ENCODE measurements at regions not wholly inside any gene's neighbourhood (a gene's known extent, or its start where the extent isn't known, plus 50 kb on each side); places are given as distances from the start of the nearest gene placed in this dataset.

DNA sequence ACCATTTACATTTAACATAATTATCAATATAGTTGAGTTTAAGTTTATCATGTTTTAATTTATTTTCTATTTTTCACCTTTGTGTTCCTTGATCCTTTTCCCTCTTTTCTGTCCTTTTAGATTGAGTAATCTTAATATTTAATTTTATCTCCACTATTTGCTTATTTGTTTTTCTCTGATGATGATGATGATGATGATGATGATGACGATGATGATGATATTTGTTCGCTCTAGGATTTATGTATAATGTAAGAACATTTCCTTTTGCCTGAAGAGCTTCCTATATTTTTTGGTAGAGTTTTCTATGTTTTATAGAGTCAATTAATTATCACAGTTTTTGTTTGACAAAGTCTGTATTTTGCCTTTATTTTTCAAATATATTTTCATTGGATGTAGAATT is 104.2 kb downstream of the GLRX3 start:
- no peaks in the 10 kb centered on the region for H4K20me1 ChIP-seq (ENCODE audit: insufficient read depth)
- H3K36me3 ChIP-seq (ENCODE audit: insufficient read depth): no peaks in the 10 kb centered on the region
- no peaks in the 10 kb centered on the region for H3K79me2 ChIP-seq (ENCODE audit: insufficient read depth, low read depth)
- H3K4me3 ChIP-seq (IDR thresholded peaks at IDR 0.05; ENCODE audit: insufficient read depth, low read depth, low read length): no peak overlapping the region
- H2AFZ ChIP-seq (ENCODE audit: low read depth): no peak overlapping the region
- H3K27me3 ChIP-seq (ENCODE audit: insufficient read depth, low read depth): no peaks in the 10 kb centered on the region
- H3K27ac ChIP-seq: no peak overlapping the region
- no peaks in the 10 kb centered on the region for H3K4me1 ChIP-seq (ENCODE audit: low read depth, poor library complexity, severe bottlenecking)
- TF ChIP-seq, protein P1, sequence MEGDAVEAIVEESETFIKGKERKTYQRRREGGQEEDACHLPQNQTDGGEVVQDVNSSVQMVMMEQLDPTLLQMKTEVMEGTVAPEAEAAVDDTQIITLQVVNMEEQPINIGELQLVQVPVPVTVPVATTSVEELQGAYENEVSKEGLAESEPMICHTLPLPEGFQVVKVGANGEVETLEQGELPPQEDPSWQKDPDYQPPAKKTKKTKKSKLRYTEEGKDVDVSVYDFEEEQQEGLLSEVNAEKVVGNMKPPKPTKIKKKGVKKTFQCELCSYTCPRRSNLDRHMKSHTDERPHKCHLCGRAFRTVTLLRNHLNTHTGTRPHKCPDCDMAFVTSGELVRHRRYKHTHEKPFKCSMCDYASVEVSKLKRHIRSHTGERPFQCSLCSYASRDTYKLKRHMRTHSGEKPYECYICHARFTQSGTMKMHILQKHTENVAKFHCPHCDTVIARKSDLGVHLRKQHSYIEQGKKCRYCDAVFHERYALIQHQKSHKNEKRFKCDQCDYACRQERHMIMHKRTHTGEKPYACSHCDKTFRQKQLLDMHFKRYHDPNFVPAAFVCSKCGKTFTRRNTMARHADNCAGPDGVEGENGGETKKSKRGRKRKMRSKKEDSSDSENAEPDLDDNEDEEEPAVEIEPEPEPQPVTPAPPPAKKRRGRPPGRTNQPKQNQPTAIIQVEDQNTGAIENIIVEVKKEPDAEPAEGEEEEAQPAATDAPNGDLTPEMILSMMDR (conservative IDR thresholded peaks at IDR 0.05; ENCODE audit: low read depth, low read length): no peak
- H3K9ac ChIP-seq: no peak overlapping the region
- no peak overlapping the region for H3K4me2 ChIP-seq

DNA sequence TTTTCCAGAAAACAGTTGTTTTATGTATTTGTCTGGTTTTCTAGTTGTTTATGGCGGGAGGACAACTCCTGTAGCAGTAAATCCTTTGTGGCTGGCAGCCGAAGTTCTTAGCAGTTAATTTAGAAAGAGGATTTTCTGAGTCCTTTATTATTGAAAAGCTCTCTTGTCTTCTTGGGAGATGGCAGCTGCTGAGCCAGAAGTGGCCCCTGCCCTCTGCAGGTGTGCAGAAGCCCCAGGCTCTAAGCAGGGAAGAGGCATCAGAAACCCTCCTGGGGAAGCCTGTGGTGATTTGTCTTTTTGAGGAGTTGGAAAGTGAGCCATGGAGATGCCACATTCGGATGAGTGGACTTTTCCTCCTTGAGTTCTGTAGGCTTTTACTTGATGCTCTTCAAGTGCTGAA is 106.3 kb downstream of the GLRX3 start:
- Histone ChIP-seq H3K27ac (no peak overlapping the region), H3K9ac (no peak overlapping the region), H3K79me2 (ENCODE audit: insufficient read depth, low read depth) (no peaks in the 10 kb centered on the region), H2AFZ (ENCODE audit: low read depth) (no peak overlapping the region), H3K4me2 (no peak overlapping the region), H3K4me3 (IDR thresholded peaks at IDR 0.05; ENCODE audit: insufficient read depth, low read depth, low read length) (no peak overlapping the region), H3K27me3 (ENCODE audit: insufficient read depth, low read depth) (no peaks in the 10 kb centered on the region), H3K4me1 (ENCODE audit: low read depth, poor library complexity, severe bottlenecking) (no peaks in the 10 kb centered on the region), H4K20me1 (ENCODE audit: insufficient read depth) (no peaks in the 10 kb centered on the region), H3K36me3 (ENCODE audit: insufficient read depth) (no peaks in the 10 kb centered on the region)
- TF ChIP-seq, protein P1 (conservative IDR thresholded peaks at IDR 0.05; ENCODE audit: low read depth, low read length): no peak

DNA sequence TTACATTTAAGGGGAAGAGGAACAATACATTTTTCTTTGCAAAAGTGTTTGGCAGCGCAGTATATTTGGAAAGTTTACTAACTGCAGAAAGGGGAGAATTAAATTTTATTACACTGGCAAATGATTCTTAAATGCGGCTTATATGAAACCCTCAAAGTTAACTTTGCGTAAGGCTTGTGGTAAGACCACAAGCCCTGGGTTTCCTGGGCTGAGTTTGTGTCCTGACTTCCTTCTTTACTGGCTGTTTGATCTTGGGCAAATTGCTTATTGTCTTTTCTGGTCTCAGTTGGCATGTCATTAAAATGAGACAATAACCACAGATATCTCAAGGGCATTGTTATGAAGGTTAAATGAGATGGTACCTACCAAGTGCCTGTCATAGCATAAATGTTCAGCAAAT is 106.8 kb downstream of the GLRX3 start:
- Histone ChIP-seq H3K9ac (no peak overlapping the region), H2AFZ (ENCODE audit: low read depth) (no peak overlapping the region), H3K4me3 (IDR thresholded peaks at IDR 0.05; ENCODE audit: insufficient read depth, low read depth, low read length) (no peak overlapping the region), H4K20me1 (ENCODE audit: insufficient read depth) (no peaks in the 10 kb centered on the region), H3K27ac (no peak overlapping the region), H3K79me2 (ENCODE audit: insufficient read depth, low read depth) (no peaks in the 10 kb centered on the region), H3K36me3 (ENCODE audit: insufficient read depth) (no peaks in the 10 kb centered on the region), H3K27me3 (ENCODE audit: insufficient read depth, low read depth) (no peaks in the 10 kb centered on the region), H3K4me2 (no peak overlapping the region), H3K4me1 (ENCODE audit: low read depth, poor library complexity, severe bottlenecking) (no peaks in the 10 kb centered on the region)
- TF ChIP-seq, protein P1 (conservative IDR thresholded peaks at IDR 0.05; ENCODE audit: low read depth, low read length): no peak

- no peak overlapping the region for H3K9ac ChIP-seq
- H3K79me2 ChIP-seq (ENCODE audit: insufficient read depth, low read depth): no peaks in the 10 kb centered on the region
- no peak overlapping the region for H3K27ac ChIP-seq
- no peaks in the 10 kb centered on the region for H4K20me1 ChIP-seq (ENCODE audit: insufficient read depth)
- TF ChIP-seq, protein P1 (conservative IDR thresholded peaks at IDR 0.05; ENCODE audit: low read depth, low read length): no peak
- H3K4me3 ChIP-seq (IDR thresholded peaks at IDR 0.05; ENCODE audit: insufficient read depth, low read depth, low read length): no peak overlapping the region
- no peaks in the 10 kb centered on the region for H3K27me3 ChIP-seq (ENCODE audit: insufficient read depth, low read depth)
- no peak overlapping the region for H3K4me2 ChIP-seq
- H3K4me1 ChIP-seq (ENCODE audit: low read depth, poor library complexity, severe bottlenecking): no peaks in the 10 kb centered on the region
- H3K36me3 ChIP-seq (ENCODE audit: insufficient read depth): no peaks in the 10 kb centered on the region
- H2AFZ ChIP-seq (ENCODE audit: low read depth): no peak overlapping the region
These were observed 108.1 kb downstream of the GLRX3 start for GRCh38 chr10:130244031-130244927.

Measured in KMS-11 (cell line).